ENCODE measurements at regions not wholly inside any gene's neighbourhood (a gene's known extent, or its start where the extent isn't known, plus 50 kb on each side); places are given as distances from the start of the nearest gene placed in this dataset.

- TF ChIP-seq POLR2A (IDR thresholded peaks at IDR 0.05) (no peak), CTCF (IDR thresholded peaks at IDR 0.05) (no peak), POLR2AphosphoS5 (IDR thresholded peaks at IDR 0.05) (no peak), EP300 (IDR thresholded peaks at IDR 0.05) (no peak)
These were observed 342.8 kb upstream of the BOD1L1 start for GRCh38 chr4:13970349-13970748.
